GM23338 (cell line): ENCODE measurements at regions not wholly inside any gene's neighbourhood (a gene's known extent, or its start where the extent isn't known, plus 50 kb on each side); places are given as distances from the start of the nearest gene placed in this dataset.

ENCODE experiments used
- ATAC-seq: fragments of 200-7000 bp; cut with Tn5 transposase; 3 replicates; pipeline ENCODE4 v1.9.1; 2020
- DNase-seq: peaks from one replicate; pipeline ENCODE4 v3.0.0-alpha.2; 2015; ENCODE audit warnings: low spot score
- H2AFZ ChIP-seq: fragments of 200-600 bp; sonication (generic); 2 replicates; pipeline ENCODE4 v1.8.0; 2016; ENCODE audit warnings: antibody characterized with exemption, mild to moderate bottlenecking, moderate library complexity
- H3F3A ChIP-seq: fragments of 200-600 bp; sonication (generic); replicated peaks from 2 replicates; pipeline ENCODE4 v1.8.0; 2017; ENCODE audit warnings: antibody characterized with exemption, mixed run types, low read depth
- H3K27ac ChIP-seq: fragments of 200-600 bp; sonication (generic); 2 replicates; pipeline ENCODE4 v1.6.1; 2016; ENCODE audit warnings: low read depth
- H3K27me3 ChIP-seq: fragments of 200-600 bp; sonication (generic); 2 replicates; pipeline ENCODE4 v1.8.0; 2016; ENCODE audit warnings: mild to moderate bottlenecking, mixed run types, moderate library complexity; ENCODE audit not compliant: insufficient read depth
- H3K36me3 ChIP-seq: fragments of 200-600 bp; sonication (generic); 2 replicates; pipeline ENCODE4 v1.8.0; 2016; ENCODE audit warnings: mild to moderate bottlenecking; ENCODE audit not compliant: insufficient read depth
- H3K4me1 ChIP-seq: fragments of 200-600 bp; sonication (generic); 2 replicates; pipeline ENCODE4 v1.8.0; 2016; ENCODE audit warnings: mild to moderate bottlenecking, moderate library complexity; ENCODE audit not compliant: insufficient read depth
- H3K4me2 ChIP-seq: fragments of 200-600 bp; sonication (generic); 2 replicates; pipeline ENCODE4 v1.7.1; 2017; ENCODE audit warnings: mixed run types
- H3K4me3 ChIP-seq: fragments of 200-600 bp; sonication (generic); 2 replicates; pipeline ENCODE4 v1.6.1; 2016; ENCODE audit warnings: mixed run types
- H3K79me2 ChIP-seq: fragments of 200-600 bp; sonication (generic); replicated peaks from 2 replicates; pipeline ENCODE4 v1.8.0; 2017; ENCODE audit warnings: mild to moderate bottlenecking; ENCODE audit not compliant: insufficient read depth
- H3K9me2 ChIP-seq: fragments of 200-600 bp; sonication (generic); 2 replicates; pipeline ENCODE4 v1.8.0; 2017; ENCODE audit not compliant: insufficient read depth
- H4K20me1 ChIP-seq: fragments of 200-600 bp; sonication (generic); replicated peaks from 2 replicates; pipeline ENCODE4 v1.8.0; 2017; ENCODE audit warnings: mild to moderate bottlenecking; ENCODE audit not compliant: insufficient read depth
- H3K27ac Mint-ChIP-seq: 2 replicates; pipeline ENCODE4 v1.8.0; 2020; ENCODE audit warnings: inconsistent platforms, mild to moderate bottlenecking, moderate library complexity, mixed read lengths
- H3K27me3 Mint-ChIP-seq: 3 replicates; pipeline ENCODE4 v1.8.0; 2022; ENCODE audit warnings: low read depth, mild to moderate bottlenecking, moderate library complexity, mixed read lengths, inconsistent platforms; ENCODE audit not compliant: insufficient read depth, poor library complexity
- H3K36me3 Mint-ChIP-seq: 3 replicates; pipeline ENCODE4 v1.8.0; 2021; ENCODE audit warnings: low read depth, mild to moderate bottlenecking, inconsistent platforms, moderate library complexity, mixed read lengths
- H3K4me1 Mint-ChIP-seq: 3 replicates; pipeline ENCODE4 v1.8.0; 2020; ENCODE audit warnings: mild to moderate bottlenecking, inconsistent platforms, mixed read lengths
- H3K4me3 Mint-ChIP-seq: 3 replicates; pipeline ENCODE4 v1.8.0; 2021; ENCODE audit warnings: moderate library complexity, mild to moderate bottlenecking, inconsistent platforms, mixed read lengths
- H3K9me3 Mint-ChIP-seq: 3 replicates; pipeline ENCODE4 v1.8.0; 2020; ENCODE audit warnings: moderate library complexity, mild to moderate bottlenecking, inconsistent platforms, mixed read lengths
- CREB1 ChIP-seq: fragments of 250-450 bp; sonication (Bioruptor Pico); IDR thresholded peaks from 2 replicates; pipeline ENCODE4 v1.5.0; 2020; ENCODE audit warnings: low read depth, mild to moderate bottlenecking, moderate library complexity
- EZH2 ChIP-seq: fragments of 200-600 bp; sonication (generic); IDR thresholded peaks from one replicate; pipeline ENCODE4 v1.8.0; 2017; ENCODE audit warnings: antibody characterized with exemption, mild to moderate bottlenecking, low read depth; ENCODE audit not compliant: unreplicated experiment
- EZH2phosphoT487 ChIP-seq: fragments of 200-600 bp; sonication (generic); IDR thresholded peaks from one replicate; pipeline ENCODE4 v1.8.1; 2018; ENCODE audit warnings: antibody characterized with exemption; ENCODE audit not compliant: unreplicated experiment
- JUNB ChIP-seq: IDR thresholded peaks from one replicate; pipeline ENCODE4 v1.6.1; 2016; ENCODE audit warnings: antibody characterized with exemption; ENCODE audit not compliant: unreplicated experiment
- NANOG ChIP-seq: IDR thresholded peaks from 2 replicates; pipeline ENCODE4 v1.6.1; 2016; ENCODE audit warnings: antibody characterized with exemption, borderline replicate concordance
- POLR2AphosphoS5 ChIP-seq: IDR thresholded peaks from 2 replicates; pipeline ENCODE4 v1.6.1; 2016; ENCODE audit warnings: antibody characterized with exemption, low read depth
- STAT1 ChIP-seq: IDR thresholded peaks from one replicate; pipeline ENCODE4 v1.6.1; 2016; ENCODE audit warnings: antibody characterized with exemption; ENCODE audit not compliant: unreplicated experiment
- ZNF114 ChIP-seq: fragments of 250-450 bp; sonication (Bioruptor Pico); IDR thresholded peaks from 2 replicates; pipeline ENCODE4 v1.5.0; 2020; ENCODE audit warnings: mild to moderate bottlenecking, moderate library complexity
- ZNF331 ChIP-seq: fragments of 250-450 bp; sonication (Bioruptor Pico); IDR thresholded peaks from 2 replicates; pipeline ENCODE4 v1.5.0; 2020; ENCODE audit warnings: low read depth, mild to moderate bottlenecking, moderate library complexity
- TF ChIP-seq, protein P1 (sequence below): IDR thresholded peaks from 2 replicates; pipeline ENCODE4 v1.6.1; 2016; ENCODE audit warnings: antibody characterized with exemption
- TF ChIP-seq, protein P2 (sequence below), 2 experiments: fragments of 200-600 bp in 1 of 2; sonication (generic) in 1 of 2; conservative IDR thresholded peaks; 2 replicates each; pipeline versions ENCODE4 v1.5.1 to v1.6.1; 2016 to 2017; ENCODE audit warnings: antibody characterized with exemption in 2 of 2, low read depth in 2 of 2, mild to moderate bottlenecking in 2 of 2, moderate library complexity in 1 of 2
- TF ChIP-seq, protein P3 (sequence below): IDR thresholded peaks from one replicate; pipeline ENCODE4 v1.6.1; 2018; ENCODE audit warnings: antibody characterized with exemption; ENCODE audit not compliant: unreplicated experiment
- TF ChIP-seq, protein P4 (sequence below): fragments of 250-450 bp; sonication (Bioruptor Pico); IDR thresholded peaks from 2 replicates; pipeline ENCODE4 v1.5.0; 2020; ENCODE audit warnings: mild to moderate bottlenecking, moderate library complexity

DNA sequence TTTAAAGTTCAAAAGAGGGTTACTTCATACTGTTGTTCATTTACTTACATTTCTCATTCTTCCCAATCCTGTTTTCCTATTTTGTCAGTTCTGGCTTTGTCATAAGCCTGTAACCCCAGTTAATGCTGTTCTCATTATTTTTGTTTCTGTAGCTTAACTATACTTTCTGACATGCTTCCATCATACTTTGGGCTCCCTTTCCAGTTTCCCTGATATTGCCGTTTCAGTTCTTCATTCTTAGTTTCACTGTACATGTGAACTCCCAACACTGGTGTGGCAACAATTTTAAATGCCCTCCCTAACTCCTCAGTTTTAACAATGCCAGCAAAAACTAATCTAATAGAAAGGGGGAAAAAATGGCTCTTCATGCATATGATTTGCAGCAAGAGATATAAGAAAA lies 456.7 kb downstream of the LMO4 start:
- no peaks in the 10 kb centered on the region for H3K36me3 ChIP-seq
- Mint-ChIP-seq H3K27me3 (no peaks in the 10 kb centered on the region), H3K9me3 (no peaks in the 10 kb centered on the region), H3K27ac (no peak overlapping the region), H3K36me3 (no peaks in the 10 kb centered on the region), H3K4me1 (peaks cover 13% of the 10 kb centered on the region), H3K4me3 (no peak overlapping the region)
- H3F3A ChIP-seq, result no peaks in the 10 kb centered on the region
- peaks cover 4% of the 10 kb centered on the region; the same call in 1 of the 2 replicates for H3K4me1 ChIP-seq
- no peak for ATAC-seq
- no peak for TF ChIP-seq POLR2AphosphoS5
- TF ChIP-seq, protein P1, sequence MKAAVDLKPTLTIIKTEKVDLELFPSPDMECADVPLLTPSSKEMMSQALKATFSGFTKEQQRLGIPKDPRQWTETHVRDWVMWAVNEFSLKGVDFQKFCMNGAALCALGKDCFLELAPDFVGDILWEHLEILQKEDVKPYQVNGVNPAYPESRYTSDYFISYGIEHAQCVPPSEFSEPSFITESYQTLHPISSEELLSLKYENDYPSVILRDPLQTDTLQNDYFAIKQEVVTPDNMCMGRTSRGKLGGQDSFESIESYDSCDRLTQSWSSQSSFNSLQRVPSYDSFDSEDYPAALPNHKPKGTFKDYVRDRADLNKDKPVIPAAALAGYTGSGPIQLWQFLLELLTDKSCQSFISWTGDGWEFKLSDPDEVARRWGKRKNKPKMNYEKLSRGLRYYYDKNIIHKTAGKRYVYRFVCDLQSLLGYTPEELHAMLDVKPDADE, result no peak
- TF ChIP-seq, protein P2, sequence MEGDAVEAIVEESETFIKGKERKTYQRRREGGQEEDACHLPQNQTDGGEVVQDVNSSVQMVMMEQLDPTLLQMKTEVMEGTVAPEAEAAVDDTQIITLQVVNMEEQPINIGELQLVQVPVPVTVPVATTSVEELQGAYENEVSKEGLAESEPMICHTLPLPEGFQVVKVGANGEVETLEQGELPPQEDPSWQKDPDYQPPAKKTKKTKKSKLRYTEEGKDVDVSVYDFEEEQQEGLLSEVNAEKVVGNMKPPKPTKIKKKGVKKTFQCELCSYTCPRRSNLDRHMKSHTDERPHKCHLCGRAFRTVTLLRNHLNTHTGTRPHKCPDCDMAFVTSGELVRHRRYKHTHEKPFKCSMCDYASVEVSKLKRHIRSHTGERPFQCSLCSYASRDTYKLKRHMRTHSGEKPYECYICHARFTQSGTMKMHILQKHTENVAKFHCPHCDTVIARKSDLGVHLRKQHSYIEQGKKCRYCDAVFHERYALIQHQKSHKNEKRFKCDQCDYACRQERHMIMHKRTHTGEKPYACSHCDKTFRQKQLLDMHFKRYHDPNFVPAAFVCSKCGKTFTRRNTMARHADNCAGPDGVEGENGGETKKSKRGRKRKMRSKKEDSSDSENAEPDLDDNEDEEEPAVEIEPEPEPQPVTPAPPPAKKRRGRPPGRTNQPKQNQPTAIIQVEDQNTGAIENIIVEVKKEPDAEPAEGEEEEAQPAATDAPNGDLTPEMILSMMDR (conservative IDR thresholded peaks at IDR 0.05; ENCODE audit: low read depth in 2 of 2), result no peak
- TF ChIP-seq JUNB, result no peak
- no peak for TF ChIP-seq EZH2phosphoT487
- no peak for TF ChIP-seq EZH2
- TF ChIP-seq ZNF331 (CRISPR knock-in tag), result no peak
- no peak for TF ChIP-seq NANOG
- TF ChIP-seq, protein P3, sequence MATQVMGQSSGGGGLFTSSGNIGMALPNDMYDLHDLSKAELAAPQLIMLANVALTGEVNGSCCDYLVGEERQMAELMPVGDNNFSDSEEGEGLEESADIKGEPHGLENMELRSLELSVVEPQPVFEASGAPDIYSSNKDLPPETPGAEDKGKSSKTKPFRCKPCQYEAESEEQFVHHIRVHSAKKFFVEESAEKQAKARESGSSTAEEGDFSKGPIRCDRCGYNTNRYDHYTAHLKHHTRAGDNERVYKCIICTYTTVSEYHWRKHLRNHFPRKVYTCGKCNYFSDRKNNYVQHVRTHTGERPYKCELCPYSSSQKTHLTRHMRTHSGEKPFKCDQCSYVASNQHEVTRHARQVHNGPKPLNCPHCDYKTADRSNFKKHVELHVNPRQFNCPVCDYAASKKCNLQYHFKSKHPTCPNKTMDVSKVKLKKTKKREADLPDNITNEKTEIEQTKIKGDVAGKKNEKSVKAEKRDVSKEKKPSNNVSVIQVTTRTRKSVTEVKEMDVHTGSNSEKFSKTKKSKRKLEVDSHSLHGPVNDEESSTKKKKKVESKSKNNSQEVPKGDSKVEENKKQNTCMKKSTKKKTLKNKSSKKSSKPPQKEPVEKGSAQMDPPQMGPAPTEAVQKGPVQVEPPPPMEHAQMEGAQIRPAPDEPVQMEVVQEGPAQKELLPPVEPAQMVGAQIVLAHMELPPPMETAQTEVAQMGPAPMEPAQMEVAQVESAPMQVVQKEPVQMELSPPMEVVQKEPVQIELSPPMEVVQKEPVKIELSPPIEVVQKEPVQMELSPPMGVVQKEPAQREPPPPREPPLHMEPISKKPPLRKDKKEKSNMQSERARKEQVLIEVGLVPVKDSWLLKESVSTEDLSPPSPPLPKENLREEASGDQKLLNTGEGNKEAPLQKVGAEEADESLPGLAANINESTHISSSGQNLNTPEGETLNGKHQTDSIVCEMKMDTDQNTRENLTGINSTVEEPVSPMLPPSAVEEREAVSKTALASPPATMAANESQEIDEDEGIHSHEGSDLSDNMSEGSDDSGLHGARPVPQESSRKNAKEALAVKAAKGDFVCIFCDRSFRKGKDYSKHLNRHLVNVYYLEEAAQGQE, result no peak
- no peak for TF ChIP-seq ZNF114 (CRISPR knock-in tag)
- TF ChIP-seq STAT1, result no peak
- no peak for TF ChIP-seq CREB1 (CRISPR knock-in tag)
- TF ChIP-seq, protein P4, sequence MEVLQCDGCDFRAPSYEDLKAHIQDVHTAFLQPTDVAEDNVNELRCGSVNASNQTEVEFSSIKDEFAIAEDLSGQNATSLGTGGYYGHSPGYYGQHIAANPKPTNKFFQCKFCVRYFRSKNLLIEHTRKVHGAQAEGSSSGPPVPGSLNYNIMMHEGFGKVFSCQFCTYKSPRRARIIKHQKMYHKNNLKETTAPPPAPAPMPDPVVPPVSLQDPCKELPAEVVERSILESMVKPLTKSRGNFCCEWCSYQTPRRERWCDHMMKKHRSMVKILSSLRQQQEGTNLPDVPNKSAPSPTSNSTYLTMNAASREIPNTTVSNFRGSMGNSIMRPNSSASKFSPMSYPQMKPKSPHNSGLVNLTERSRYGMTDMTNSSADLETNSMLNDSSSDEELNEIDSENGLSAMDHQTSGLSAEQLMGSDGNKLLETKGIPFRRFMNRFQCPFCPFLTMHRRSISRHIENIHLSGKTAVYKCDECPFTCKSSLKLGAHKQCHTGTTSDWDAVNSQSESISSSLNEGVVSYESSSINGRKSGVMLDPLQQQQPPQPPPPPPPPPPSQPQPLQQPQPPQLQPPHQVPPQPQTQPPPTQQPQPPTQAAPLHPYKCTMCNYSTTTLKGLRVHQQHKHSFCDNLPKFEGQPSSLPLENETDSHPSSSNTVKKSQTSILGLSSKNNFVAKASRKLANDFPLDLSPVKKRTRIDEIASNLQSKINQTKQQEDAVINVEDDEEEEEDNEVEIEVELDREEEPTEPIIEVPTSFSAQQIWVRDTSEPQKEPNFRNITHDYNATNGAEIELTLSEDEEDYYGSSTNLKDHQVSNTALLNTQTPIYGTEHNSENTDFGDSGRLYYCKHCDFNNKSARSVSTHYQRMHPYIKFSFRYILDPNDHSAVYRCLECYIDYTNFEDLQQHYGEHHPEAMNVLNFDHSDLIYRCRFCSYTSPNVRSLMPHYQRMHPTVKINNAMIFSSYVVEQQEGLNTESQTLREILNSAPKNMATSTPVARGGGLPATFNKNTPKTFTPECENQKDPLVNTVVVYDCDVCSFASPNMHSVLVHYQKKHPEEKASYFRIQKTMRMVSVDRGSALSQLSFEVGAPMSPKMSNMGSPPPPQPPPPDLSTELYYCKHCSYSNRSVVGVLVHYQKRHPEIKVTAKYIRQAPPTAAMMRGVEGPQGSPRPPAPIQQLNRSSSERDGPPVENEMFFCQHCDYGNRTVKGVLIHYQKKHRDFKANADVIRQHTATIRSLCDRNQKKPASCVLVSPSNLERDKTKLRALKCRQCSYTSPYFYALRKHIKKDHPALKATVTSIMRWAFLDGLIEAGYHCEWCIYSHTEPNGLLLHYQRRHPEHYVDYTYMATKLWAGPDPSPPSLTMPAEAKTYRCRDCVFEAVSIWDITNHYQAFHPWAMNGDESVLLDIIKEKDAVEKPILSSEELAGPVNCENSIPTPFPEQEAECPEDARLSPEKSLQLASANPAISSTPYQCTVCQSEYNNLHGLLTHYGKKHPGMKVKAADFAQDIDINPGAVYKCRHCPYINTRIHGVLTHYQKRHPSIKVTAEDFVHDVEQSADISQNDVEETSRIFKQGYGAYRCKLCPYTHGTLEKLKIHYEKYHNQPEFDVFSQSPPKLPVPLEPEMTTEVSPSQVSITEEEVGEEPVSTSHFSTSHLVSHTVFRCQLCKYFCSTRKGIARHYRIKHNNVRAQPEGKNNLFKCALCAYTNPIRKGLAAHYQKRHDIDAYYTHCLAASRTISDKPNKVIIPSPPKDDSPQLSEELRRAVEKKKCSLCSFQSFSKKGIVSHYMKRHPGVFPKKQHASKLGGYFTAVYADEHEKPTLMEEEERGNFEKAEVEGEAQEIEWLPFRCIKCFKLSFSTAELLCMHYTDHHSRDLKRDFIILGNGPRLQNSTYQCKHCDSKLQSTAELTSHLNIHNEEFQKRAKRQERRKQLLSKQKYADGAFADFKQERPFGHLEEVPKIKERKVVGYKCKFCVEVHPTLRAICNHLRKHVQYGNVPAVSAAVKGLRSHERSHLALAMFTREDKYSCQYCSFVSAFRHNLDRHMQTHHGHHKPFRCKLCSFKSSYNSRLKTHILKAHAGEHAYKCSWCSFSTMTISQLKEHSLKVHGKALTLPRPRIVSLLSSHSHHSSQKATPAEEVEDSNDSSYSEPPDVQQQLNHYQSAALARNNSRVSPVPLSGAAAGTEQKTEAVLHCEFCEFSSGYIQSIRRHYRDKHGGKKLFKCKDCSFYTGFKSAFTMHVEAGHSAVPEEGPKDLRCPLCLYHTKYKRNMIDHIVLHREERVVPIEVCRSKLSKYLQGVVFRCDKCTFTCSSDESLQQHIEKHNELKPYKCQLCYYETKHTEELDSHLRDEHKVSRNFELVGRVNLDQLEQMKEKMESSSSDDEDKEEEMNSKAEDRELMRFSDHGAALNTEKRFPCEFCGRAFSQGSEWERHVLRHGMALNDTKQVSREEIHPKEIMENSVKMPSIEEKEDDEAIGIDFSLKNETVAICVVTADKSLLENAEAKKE (CRISPR knock-in tag), result no peak
- no peak overlapping the region for H2AFZ ChIP-seq
- H3K9me2 ChIP-seq, result peaks cover 15% of the 10 kb centered on the region; the same call in 1 of the 2 replicates
- H3K27ac ChIP-seq, result no peak overlapping the region
- H3K27me3 ChIP-seq, result no peaks in the 10 kb centered on the region
- H3K79me2 ChIP-seq, result no peaks in the 10 kb centered on the region
- H3K4me2 ChIP-seq, result no peak overlapping the region
- H4K20me1 ChIP-seq, result no peaks in the 10 kb centered on the region
- H3K4me3 ChIP-seq, result no peak overlapping the region
- DNase-seq, result no peak
